OCI-LY7 (cell line): ENCODE measurements at regions not wholly inside any gene's neighbourhood (a gene's known extent, or its start where the extent isn't known, plus 50 kb on each side); places are given as distances from the start of the nearest gene placed in this dataset.
"Not testable (repeated sequence)": the region's sequence is repeated elsewhere in the genome, so short reads cannot be mapped to it uniquely, and the experiment has no call there.

Source experiments
- BruUV-seq: library from RNA; stranded (reverse); fragments of 400-500 nt; replicated peaks from 2 replicates; lab custom pipeline; 2021; lab: Mats Ljungman, UMichigan
- CTCF ChIA-PET: fragments of 300-600 bp; sonication (Branson Sonifier 250); formaldehyde crosslinking; loops from one replicate; lab custom pipeline; 2022; ENCODE audit warnings: antibody characterized with exemption; ENCODE audit not compliant: unreplicated experiment; lab: Charles Lee
- POLR2A ChIA-PET: fragments of 300-600 bp; sonication (Branson Sonifier 250); formaldehyde crosslinking; loops from one replicate; lab custom pipeline; 2022; ENCODE audit warnings: antibody characterized with exemption; lab: Charles Lee
- DNase-seq: peaks from one replicate; pipeline ENCODE4 v3.0.0-alpha.2; 2015; ENCODE audit warnings: low spot score
- H2AFZ ChIP-seq: fragments of 200-600 bp; sonication (generic), shearing (Covaris generic); 2 replicates; pipeline ENCODE4 v1.6.1; 2014; ENCODE audit warnings: mild to moderate bottlenecking, antibody characterized with exemption, low read length, moderate library complexity
- H3K27ac ChIP-seq: fragments of 200-600 bp; sonication (generic); 2 replicates; pipeline ENCODE4 v1.5.1; 2014; ENCODE audit warnings: mixed run types, low read depth, mild to moderate bottlenecking, moderate library complexity, low read length, inconsistent platforms; ENCODE audit not compliant: poor library complexity, severe bottlenecking
- H3K36me3 ChIP-seq: fragments of 200-600 bp; sonication (generic); 2 replicates; pipeline ENCODE4 v1.6.1; 2014; ENCODE audit warnings: mild to moderate bottlenecking, antibody characterized with exemption, low read length, moderate library complexity, mixed read lengths; ENCODE audit not compliant: insufficient read depth
- H3K4me1 ChIP-seq: fragments of 200-600 bp; sonication (generic); 2 replicates; pipeline ENCODE4 v1.5.1; 2014; ENCODE audit warnings: mild to moderate bottlenecking, low read length; ENCODE audit not compliant: insufficient read depth, poor library complexity, severe bottlenecking
- H3K4me2 ChIP-seq: fragments of 200-600 bp; sonication (generic); 2 replicates; pipeline ENCODE4 v1.6.1; 2014; ENCODE audit warnings: mild to moderate bottlenecking, low read length
- H3K4me3 ChIP-seq: fragments of 200-600 bp; sonication (generic); 2 replicates; pipeline ENCODE4 v1.5.1; 2014; ENCODE audit warnings: mild to moderate bottlenecking, low read depth, low read length; ENCODE audit not compliant: poor library complexity, severe bottlenecking
- H3K79me2 ChIP-seq: fragments of 200-600 bp; sonication (generic); 2 replicates; pipeline ENCODE4 v1.6.1; 2016; ENCODE audit warnings: low read depth, mild to moderate bottlenecking, low read length, moderate library complexity, mixed read lengths; ENCODE audit not compliant: insufficient read depth
- H3K9me2 ChIP-seq: fragments of 200-600 bp; sonication (generic); 2 replicates; pipeline ENCODE4 v1.6.1; 2016; ENCODE audit warnings: mild to moderate bottlenecking, low read length, mixed read lengths; ENCODE audit not compliant: insufficient read depth
- H3K9me3 ChIP-seq: fragments of 200-600 bp; sonication (generic); 2 replicates; pipeline ENCODE4 v1.6.1; 2014; ENCODE audit warnings: mild to moderate bottlenecking, mixed run types, low read length, mixed read lengths
- H4K20me1 ChIP-seq: fragments of 200-600 bp; sonication (generic); 2 replicates; pipeline ENCODE4 v1.6.1; 2014; ENCODE audit warnings: mild to moderate bottlenecking, antibody characterized with exemption, low read length, moderate library complexity, mixed read lengths; ENCODE audit not compliant: insufficient read depth
- EZH2phosphoT487 ChIP-seq: fragments of 200-600 bp; sonication (generic); IDR thresholded peaks from 2 replicates; pipeline ENCODE4 v1.6.1; 2018; ENCODE audit warnings: low read depth, borderline replicate concordance, mild to moderate bottlenecking, mixed run types, antibody characterized with exemption, low read length, moderate library complexity, mixed read lengths
- intact Hi-C: fragments of 100-400 bp; cut with micrococcal nuclease; formaldehyde crosslinking; loops from one replicate; pipeline ENCODE4 v1.10.0; 2022; ENCODE audit not compliant: unreplicated experiment
- TF ChIP-seq, protein P1 (sequence below): fragments of 200-600 bp; sonication (generic); conservative IDR thresholded peaks from 2 replicates; pipeline ENCODE4 v1.5.1; 2014; ENCODE audit warnings: mild to moderate bottlenecking, antibody characterized with exemption, low read length, moderate library complexity, mixed read lengths

DNA sequence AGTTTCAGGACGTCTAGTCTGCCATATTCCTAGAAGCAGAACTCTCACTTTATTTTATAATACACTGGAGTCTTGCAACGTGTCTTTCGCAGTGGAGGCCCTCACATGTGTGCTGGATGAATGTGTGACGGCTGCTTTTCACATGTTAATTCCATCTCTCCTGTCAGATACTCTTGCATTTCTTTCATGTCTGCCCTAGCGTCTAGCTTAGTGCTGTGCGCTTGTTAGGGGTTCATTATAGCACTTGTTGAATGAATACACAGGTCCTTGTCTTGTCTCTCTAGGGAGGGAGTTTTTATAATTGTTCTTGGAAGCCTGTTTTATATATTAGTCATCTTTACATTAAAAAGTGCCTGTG, 94.4 kb downstream of the MAP3K8 start:
- POLR2A ChIA-PET = interaction anchor here (0.8 to 2.7 kb wide), 10 partner anchors 8 to 123 kb away, joined by 3 to 12 read pairs (median 6); no protein-coding TSS in a partner anchor

DNA sequence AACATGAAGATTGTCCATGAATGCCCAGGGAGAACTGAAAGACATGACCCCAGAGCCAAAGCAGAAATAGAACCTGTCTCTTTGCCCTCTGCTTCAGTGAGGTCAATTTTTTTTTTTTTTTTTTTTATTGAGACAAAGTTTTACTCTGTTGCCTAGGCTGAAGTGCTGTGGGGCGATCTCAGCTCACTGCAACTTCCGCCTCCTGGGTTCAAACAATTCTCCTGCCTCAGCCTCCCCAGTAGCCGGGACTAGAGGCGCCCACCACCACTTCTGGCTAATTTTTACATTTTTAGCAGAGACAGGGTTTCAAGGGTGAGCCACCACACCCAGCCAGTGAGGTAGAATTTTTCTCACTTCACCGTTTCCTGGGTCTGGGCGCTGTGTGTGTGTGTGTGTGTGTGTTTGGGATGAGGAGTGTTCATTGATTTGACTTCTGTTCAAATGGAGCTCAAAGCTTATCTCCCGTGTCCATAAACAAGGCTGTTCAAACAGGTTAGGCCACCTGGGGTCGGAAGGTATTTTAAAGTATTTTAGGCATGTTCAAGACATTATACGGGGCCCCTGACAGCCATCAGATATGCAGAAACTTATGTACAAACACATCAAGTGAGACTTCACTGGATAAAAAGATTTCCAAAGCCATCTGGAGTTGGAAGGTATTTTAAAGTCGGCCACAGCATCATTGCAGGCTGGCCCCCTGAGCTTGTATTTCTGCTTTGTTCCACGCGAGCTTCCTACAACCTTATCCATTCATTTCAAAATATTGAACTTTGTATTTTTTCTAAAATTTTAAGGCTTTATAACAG, 93.8 kb downstream of the MAP3K8 start:
- no TSS peak for BruUV-seq
- no peaks in the 10 kb centered on the region for H3K36me3 ChIP-seq
- H2AFZ ChIP-seq = no peak overlapping the region
- no peaks in the 10 kb centered on the region for H4K20me1 ChIP-seq
- H3K4me1 ChIP-seq = peaks cover 14% of the 10 kb centered on the region
- H3K79me2 ChIP-seq = no peaks in the 10 kb centered on the region
- H3K4me2 ChIP-seq = no peak overlapping the region
- DNase-seq = no peak
- POLR2A ChIA-PET = interaction anchor here (0.8 to 2.7 kb wide), 9 partner anchors 8 to 98 kb away, joined by 3 to 12 read pairs (median 7); no protein-coding TSS in a partner anchor
- CTCF ChIA-PET = interaction anchor here (1.7 kb wide), 1 partner anchor 35 kb away, joined by 5 read pairs; no protein-coding TSS in a partner anchor
- TF ChIP-seq EZH2phosphoT487 = no peak
- TF ChIP-seq, protein P1, sequence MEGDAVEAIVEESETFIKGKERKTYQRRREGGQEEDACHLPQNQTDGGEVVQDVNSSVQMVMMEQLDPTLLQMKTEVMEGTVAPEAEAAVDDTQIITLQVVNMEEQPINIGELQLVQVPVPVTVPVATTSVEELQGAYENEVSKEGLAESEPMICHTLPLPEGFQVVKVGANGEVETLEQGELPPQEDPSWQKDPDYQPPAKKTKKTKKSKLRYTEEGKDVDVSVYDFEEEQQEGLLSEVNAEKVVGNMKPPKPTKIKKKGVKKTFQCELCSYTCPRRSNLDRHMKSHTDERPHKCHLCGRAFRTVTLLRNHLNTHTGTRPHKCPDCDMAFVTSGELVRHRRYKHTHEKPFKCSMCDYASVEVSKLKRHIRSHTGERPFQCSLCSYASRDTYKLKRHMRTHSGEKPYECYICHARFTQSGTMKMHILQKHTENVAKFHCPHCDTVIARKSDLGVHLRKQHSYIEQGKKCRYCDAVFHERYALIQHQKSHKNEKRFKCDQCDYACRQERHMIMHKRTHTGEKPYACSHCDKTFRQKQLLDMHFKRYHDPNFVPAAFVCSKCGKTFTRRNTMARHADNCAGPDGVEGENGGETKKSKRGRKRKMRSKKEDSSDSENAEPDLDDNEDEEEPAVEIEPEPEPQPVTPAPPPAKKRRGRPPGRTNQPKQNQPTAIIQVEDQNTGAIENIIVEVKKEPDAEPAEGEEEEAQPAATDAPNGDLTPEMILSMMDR = no peak
- H3K9me2 ChIP-seq = no peaks in the 10 kb centered on the region
- no peaks in the 10 kb centered on the region for H3K9me3 ChIP-seq
- no peak overlapping the region for H3K27ac ChIP-seq
- intact Hi-C loops = no loop called here
- H3K4me3 ChIP-seq = no peak overlapping the region

More for the DNA sequence above, 94.4 kb downstream of the MAP3K8 start:
- Histone ChIP-seq H4K20me1 (no peaks in the 10 kb centered on the region), H3K4me3 (no peak overlapping the region), H3K4me2 (no peak overlapping the region), H3K36me3 (no peaks in the 10 kb centered on the region), H3K9me2 (no peaks in the 10 kb centered on the region), H3K79me2 (no peaks in the 10 kb centered on the region), H2AFZ (no peak overlapping the region), H3K9me3 (no peaks in the 10 kb centered on the region), H3K27ac (no peak overlapping the region), H3K4me1 (peaks cover 14% of the 10 kb centered on the region)
- no peak for TF ChIP-seq EZH2phosphoT487
- TF ChIP-seq, protein P1 = no peak
- no TSS peak for BruUV-seq
- DNase-seq = no peak
- CTCF ChIA-PET = interaction anchor here (1.7 kb wide), 1 partner anchor 35 kb away, joined by 5 read pairs; no protein-coding TSS in a partner anchor
- intact Hi-C loops = no loop called here

GRCh38 chr10:30522661-30523078, 88.7 kb downstream of the MAP3K8 start:
- H3K4me2 ChIP-seq, H3K27ac ChIP-seq, POLR2A ChIA-PET: not testable (repeated sequence)

More at GRCh38 chr10:30522661-30523078, 88.7 kb downstream of the MAP3K8 start:
- DNase-seq, H2AFZ ChIP-seq, H3K9me2 ChIP-seq, BruUV-seq, H4K20me1 ChIP-seq, H3K79me2 ChIP-seq, H3K36me3 ChIP-seq, H3K4me3 ChIP-seq, intact Hi-C loops, CTCF ChIA-PET, H3K4me1 ChIP-seq: not testable (repeated sequence)
- peaks cover 12% of the 10 kb centered on the region for H3K9me3 ChIP-seq
